ENCODE measurements at regions not wholly inside any gene's neighbourhood (a gene's known extent, or its start where the extent isn't known, plus 50 kb on each side); places are given as distances from the start of the nearest gene placed in this dataset.

DNA sequence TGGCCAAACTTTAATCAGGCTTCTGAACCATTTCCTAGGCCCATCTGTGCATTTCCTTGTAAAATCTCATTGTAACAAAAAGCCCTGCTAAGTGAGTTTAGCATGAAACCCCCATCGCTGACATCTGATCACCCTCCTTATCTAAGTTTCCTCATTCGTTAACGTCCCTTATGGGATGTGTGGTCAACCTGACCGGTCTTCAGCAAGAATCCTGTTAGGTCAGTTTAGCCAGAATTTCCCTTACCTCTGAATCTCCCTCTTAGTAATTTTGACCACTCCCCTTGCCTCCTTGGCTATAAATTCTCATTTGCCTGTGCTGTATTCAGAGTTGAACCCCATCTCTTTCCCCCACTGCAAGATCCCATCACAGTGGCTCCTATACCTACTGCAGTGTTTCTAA is 239.3 kb downstream of the RMST start:
- no peak overlapping the region for H3K27ac ChIP-seq (ENCODE audit: extremely low read depth, low read depth, low read length)
- no TSS peak for BruUV-seq (replicated peaks)
- TF ChIP-seq PTTG1 (tag; IDR thresholded peaks at IDR 0.05; ENCODE audit: low read depth), result no peak
- no peak for TF ChIP-seq RFX7 (CRISPR knock-in tag; IDR thresholded peaks at IDR 0.05)
- no peak for TF ChIP-seq TOE1 (IDR thresholded peaks at IDR 0.05; ENCODE audit: borderline replicate concordance)
- TF ChIP-seq TOE1 (CRISPR knock-in tag; IDR thresholded peaks at IDR 0.05; ENCODE audit: borderline replicate concordance, low read depth), result no peak
- no peak for TF ChIP-seq MBD1 (CRISPR knock-in tag; IDR thresholded peaks at IDR 0.05)
- no peaks in the 10 kb centered on the region for H3K79me2 ChIP-seq (ENCODE audit: control insufficient read depth, insufficient read depth, low read length)
- no peak for DNase-seq (ENCODE audit: extremely low read depth in 1 of 4, low spot score in 3 of 4)
- intact Hi-C loops (cut with micrococcal nuclease) (no loop called here), in situ Hi-C loops (cut with MboI) (no loop called here)
- no peak for FAIRE-seq
- CTCF ChIA-PET (ENCODE audit: low intra/inter-chr PET ratio), result no interaction called here
- ATAC-seq, result no peak
- H3K4me2 ChIP-seq (ENCODE audit: insufficient read depth, low read length), result no peak overlapping the region
- WGBS (ENCODE audit: insufficient coverage, low coverage, missing lambda C conversion rate), result 0% methylated on average over 4 of the region's 4 CpGs
- H3K36me3 ChIP-seq (ENCODE audit: control insufficient read depth, insufficient read depth, low read length), result no peaks in the 10 kb centered on the region
- no peaks in the 10 kb centered on the region for H4K20me1 ChIP-seq (replicated peaks; ENCODE audit: control insufficient read depth, insufficient read depth, low read length)
- H3K27me3 ChIP-seq (ENCODE audit: control insufficient read depth in 2 of 2, insufficient read depth in 2 of 2, low read length in 2 of 2), result no peaks in the 10 kb centered on the region
- H3K9ac ChIP-seq (ENCODE audit: insufficient read depth in 1 of 2, low read depth in 2 of 2, low read length in 2 of 2), result no peak overlapping the region
- no peaks in the 10 kb centered on the region for H3K4me1 ChIP-seq (replicated peaks in 1 of 2; ENCODE audit: control insufficient read depth in 2 of 2, insufficient read depth in 2 of 2, low read length in 2 of 2)
- H3K9me1 ChIP-seq (ENCODE audit: control insufficient read depth, insufficient read depth, low read length), result no peaks in the 10 kb centered on the region
- H3K9me3 ChIP-seq (replicated peaks; ENCODE audit: control insufficient read depth, insufficient read depth, low read depth, low read length), result no peaks in the 10 kb centered on the region
- H2AFZ ChIP-seq (ENCODE audit: low read depth, low read length), result no peak overlapping the region
- no peak overlapping the region for H3K4me3 ChIP-seq
- POLR2A ChIA-PET, result no interaction called here

GRCh38 chr12:97711392-97711791 is 248.8 kb downstream of the RMST start:
- intact Hi-C loops (cut with micrococcal nuclease), result no loop called here
- no peaks in the 10 kb centered on the region for H3K27me3 ChIP-seq (ENCODE audit: control insufficient read depth in 2 of 2, insufficient read depth in 2 of 2, low read length in 2 of 2)
- no peak overlapping the region for H3K27ac ChIP-seq (ENCODE audit: extremely low read depth, low read depth, low read length)
- H3K4me3 ChIP-seq, result no peak overlapping the region
- H2AFZ ChIP-seq (ENCODE audit: low read depth, low read length), result no peak overlapping the region
- no peaks in the 10 kb centered on the region for H4K20me1 ChIP-seq (replicated peaks; ENCODE audit: control insufficient read depth, insufficient read depth, low read length)
- H3K4me1 ChIP-seq (replicated peaks in 1 of 2; ENCODE audit: control insufficient read depth in 2 of 2, insufficient read depth in 2 of 2, low read length in 2 of 2), result no peaks in the 10 kb centered on the region
- 0% methylated on average over 1 of the region's 1 CpG for WGBS (ENCODE audit: insufficient coverage, low coverage, missing lambda C conversion rate)
- in situ Hi-C loops (cut with MboI), result no loop called here
- ATAC-seq, result no peak
- DNase-seq (ENCODE audit: extremely low read depth in 1 of 4, low spot score in 3 of 4), result no peak
- H3K4me2 ChIP-seq (ENCODE audit: insufficient read depth, low read length), result no peak overlapping the region
- no peaks in the 10 kb centered on the region for H3K79me2 ChIP-seq (ENCODE audit: control insufficient read depth, insufficient read depth, low read length)
- no peaks in the 10 kb centered on the region for H3K9me3 ChIP-seq (replicated peaks; ENCODE audit: control insufficient read depth, insufficient read depth, low read depth, low read length)
- H3K9me1 ChIP-seq (ENCODE audit: control insufficient read depth, insufficient read depth, low read length), result no peaks in the 10 kb centered on the region
- no peaks in the 10 kb centered on the region for H3K36me3 ChIP-seq (ENCODE audit: control insufficient read depth, insufficient read depth, low read length)
- CTCF ChIA-PET (ENCODE audit: low intra/inter-chr PET ratio), result no interaction called here
- no peak overlapping the region for H3K9ac ChIP-seq (ENCODE audit: insufficient read depth in 1 of 2, low read depth in 2 of 2, low read length in 2 of 2)
- POLR2A ChIA-PET, result no interaction called here
- no TSS peak for BruUV-seq (replicated peaks)
- no peak for FAIRE-seq
- TF ChIP-seq, protein P1, sequence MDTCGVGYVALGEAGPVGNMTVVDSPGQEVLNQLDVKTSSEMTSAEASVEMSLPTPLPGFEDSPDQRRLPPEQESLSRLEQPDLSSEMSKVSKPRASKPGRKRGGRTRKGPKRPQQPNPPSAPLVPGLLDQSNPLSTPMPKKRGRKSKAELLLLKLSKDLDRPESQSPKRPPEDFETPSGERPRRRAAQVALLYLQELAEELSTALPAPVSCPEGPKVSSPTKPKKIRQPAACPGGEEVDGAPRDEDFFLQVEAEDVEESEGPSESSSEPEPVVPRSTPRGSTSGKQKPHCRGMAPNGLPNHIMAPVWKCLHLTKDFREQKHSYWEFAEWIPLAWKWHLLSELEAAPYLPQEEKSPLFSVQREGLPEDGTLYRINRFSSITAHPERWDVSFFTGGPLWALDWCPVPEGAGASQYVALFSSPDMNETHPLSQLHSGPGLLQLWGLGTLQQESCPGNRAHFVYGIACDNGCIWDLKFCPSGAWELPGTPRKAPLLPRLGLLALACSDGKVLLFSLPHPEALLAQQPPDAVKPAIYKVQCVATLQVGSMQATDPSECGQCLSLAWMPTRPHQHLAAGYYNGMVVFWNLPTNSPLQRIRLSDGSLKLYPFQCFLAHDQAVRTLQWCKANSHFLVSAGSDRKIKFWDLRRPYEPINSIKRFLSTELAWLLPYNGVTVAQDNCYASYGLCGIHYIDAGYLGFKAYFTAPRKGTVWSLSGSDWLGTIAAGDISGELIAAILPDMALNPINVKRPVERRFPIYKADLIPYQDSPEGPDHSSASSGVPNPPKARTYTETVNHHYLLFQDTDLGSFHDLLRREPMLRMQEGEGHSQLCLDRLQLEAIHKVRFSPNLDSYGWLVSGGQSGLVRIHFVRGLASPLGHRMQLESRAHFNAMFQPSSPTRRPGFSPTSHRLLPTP (IDR thresholded peaks at IDR 0.05; ENCODE audit: borderline replicate concordance, extremely low read depth, insufficient read length), result no peak
- TF ChIP-seq MNT (conservative IDR thresholded peaks at IDR 0.05) (no peak), MIER1 (IDR thresholded peaks at IDR 0.05; ENCODE audit: low read depth) (no peak), CAMTA2 (CRISPR knock-in tag; conservative IDR thresholded peaks at IDR 0.05) (no peak)

Data from K562 (cell line).